GM23338 (cell line): ENCODE measurements at regions not wholly inside any gene's neighbourhood (a gene's known extent, or its start where the extent isn't known, plus 50 kb on each side); places are given as distances from the start of the nearest gene placed in this dataset.
"Not testable (repeated sequence)": the region's sequence is repeated elsewhere in the genome, so short reads cannot be mapped to it uniquely, and the experiment has no call there.

Experiments used
- CREB1 ChIP-seq: fragments of 250-450 bp; sonication (Bioruptor Pico); IDR thresholded peaks from 2 replicates; pipeline ENCODE4 v1.5.0; 2020; ENCODE audit warnings: low read depth, mild to moderate bottlenecking, moderate library complexity
- CTCF ChIP-seq, 2 experiments: fragments of 200-600 bp in 1 of 2; sonication (generic) in 1 of 2; conservative IDR thresholded peaks; 2 replicates each; pipeline versions ENCODE4 v1.5.1 to v1.6.1; 2016 to 2017; ENCODE audit warnings: antibody characterized with exemption in 2 of 2, low read depth in 2 of 2, mild to moderate bottlenecking in 2 of 2, moderate library complexity in 1 of 2
- EZH2 ChIP-seq: fragments of 200-600 bp; sonication (generic); IDR thresholded peaks from one replicate; pipeline ENCODE4 v1.8.0; 2017; ENCODE audit warnings: antibody characterized with exemption, mild to moderate bottlenecking, low read depth; ENCODE audit not compliant: unreplicated experiment
- EZH2phosphoT487 ChIP-seq: fragments of 200-600 bp; sonication (generic); IDR thresholded peaks from one replicate; pipeline ENCODE4 v1.8.1; 2018; ENCODE audit warnings: antibody characterized with exemption; ENCODE audit not compliant: unreplicated experiment
- JUNB ChIP-seq: IDR thresholded peaks from one replicate; pipeline ENCODE4 v1.6.1; 2016; ENCODE audit warnings: antibody characterized with exemption; ENCODE audit not compliant: unreplicated experiment
- POLR2AphosphoS5 ChIP-seq: IDR thresholded peaks from 2 replicates; pipeline ENCODE4 v1.6.1; 2016; ENCODE audit warnings: antibody characterized with exemption, low read depth
- STAT1 ChIP-seq: IDR thresholded peaks from one replicate; pipeline ENCODE4 v1.6.1; 2016; ENCODE audit warnings: antibody characterized with exemption; ENCODE audit not compliant: unreplicated experiment
- ZNF331 ChIP-seq: fragments of 250-450 bp; sonication (Bioruptor Pico); IDR thresholded peaks from 2 replicates; pipeline ENCODE4 v1.5.0; 2020; ENCODE audit warnings: low read depth, mild to moderate bottlenecking, moderate library complexity
- TF ChIP-seq, protein P1 (sequence below): IDR thresholded peaks from 2 replicates; pipeline ENCODE4 v1.6.1; 2016; ENCODE audit warnings: antibody characterized with exemption
- TF ChIP-seq, protein P2 (sequence below): IDR thresholded peaks from one replicate; pipeline ENCODE4 v1.6.1; 2018; ENCODE audit warnings: antibody characterized with exemption; ENCODE audit not compliant: unreplicated experiment

GRCh38 chr2:129833465-129833864 lies 146.0 kb upstream of the RAB6C start:
- not testable (repeated sequence) for TF ChIP-seq CTCF (conservative IDR thresholded peaks at IDR 0.05; ENCODE audit: low read depth in 2 of 2); EZH2; POLR2AphosphoS5; STAT1; CREB1 (CRISPR knock-in tag); JUNB; EZH2phosphoT487; ZNF331
- TF ChIP-seq, protein P1, sequence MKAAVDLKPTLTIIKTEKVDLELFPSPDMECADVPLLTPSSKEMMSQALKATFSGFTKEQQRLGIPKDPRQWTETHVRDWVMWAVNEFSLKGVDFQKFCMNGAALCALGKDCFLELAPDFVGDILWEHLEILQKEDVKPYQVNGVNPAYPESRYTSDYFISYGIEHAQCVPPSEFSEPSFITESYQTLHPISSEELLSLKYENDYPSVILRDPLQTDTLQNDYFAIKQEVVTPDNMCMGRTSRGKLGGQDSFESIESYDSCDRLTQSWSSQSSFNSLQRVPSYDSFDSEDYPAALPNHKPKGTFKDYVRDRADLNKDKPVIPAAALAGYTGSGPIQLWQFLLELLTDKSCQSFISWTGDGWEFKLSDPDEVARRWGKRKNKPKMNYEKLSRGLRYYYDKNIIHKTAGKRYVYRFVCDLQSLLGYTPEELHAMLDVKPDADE: not testable (repeated sequence)
- TF ChIP-seq, protein P2, sequence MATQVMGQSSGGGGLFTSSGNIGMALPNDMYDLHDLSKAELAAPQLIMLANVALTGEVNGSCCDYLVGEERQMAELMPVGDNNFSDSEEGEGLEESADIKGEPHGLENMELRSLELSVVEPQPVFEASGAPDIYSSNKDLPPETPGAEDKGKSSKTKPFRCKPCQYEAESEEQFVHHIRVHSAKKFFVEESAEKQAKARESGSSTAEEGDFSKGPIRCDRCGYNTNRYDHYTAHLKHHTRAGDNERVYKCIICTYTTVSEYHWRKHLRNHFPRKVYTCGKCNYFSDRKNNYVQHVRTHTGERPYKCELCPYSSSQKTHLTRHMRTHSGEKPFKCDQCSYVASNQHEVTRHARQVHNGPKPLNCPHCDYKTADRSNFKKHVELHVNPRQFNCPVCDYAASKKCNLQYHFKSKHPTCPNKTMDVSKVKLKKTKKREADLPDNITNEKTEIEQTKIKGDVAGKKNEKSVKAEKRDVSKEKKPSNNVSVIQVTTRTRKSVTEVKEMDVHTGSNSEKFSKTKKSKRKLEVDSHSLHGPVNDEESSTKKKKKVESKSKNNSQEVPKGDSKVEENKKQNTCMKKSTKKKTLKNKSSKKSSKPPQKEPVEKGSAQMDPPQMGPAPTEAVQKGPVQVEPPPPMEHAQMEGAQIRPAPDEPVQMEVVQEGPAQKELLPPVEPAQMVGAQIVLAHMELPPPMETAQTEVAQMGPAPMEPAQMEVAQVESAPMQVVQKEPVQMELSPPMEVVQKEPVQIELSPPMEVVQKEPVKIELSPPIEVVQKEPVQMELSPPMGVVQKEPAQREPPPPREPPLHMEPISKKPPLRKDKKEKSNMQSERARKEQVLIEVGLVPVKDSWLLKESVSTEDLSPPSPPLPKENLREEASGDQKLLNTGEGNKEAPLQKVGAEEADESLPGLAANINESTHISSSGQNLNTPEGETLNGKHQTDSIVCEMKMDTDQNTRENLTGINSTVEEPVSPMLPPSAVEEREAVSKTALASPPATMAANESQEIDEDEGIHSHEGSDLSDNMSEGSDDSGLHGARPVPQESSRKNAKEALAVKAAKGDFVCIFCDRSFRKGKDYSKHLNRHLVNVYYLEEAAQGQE: not testable (repeated sequence)
